T47D (cell line): ENCODE measurements at regions not wholly inside any gene's neighbourhood (a gene's known extent, or its start where the extent isn't known, plus 50 kb on each side); places are given as distances from the start of the nearest gene placed in this dataset.

Experiments used
- DNase-seq, 2 experiments: peaks; one replicate each; pipeline versions ENCODE4 v3.0.0 to v3.0.0-alpha.2; 2011 to 2012; ENCODE audit warnings: low read depth in 1 of 2, low spot score in 1 of 2
- JUND ChIP-seq: IDR thresholded peaks from 2 replicates; pipeline ENCODE4 v1.6.1; 2012; ENCODE audit warnings: low read depth
- in situ Hi-C: cut with HindIII; loops from 2 replicates; pipeline ENCODE4 v1.10.0; 2016; ENCODE audit warnings: low sequenced_read_pairs, low pct_unique_long_range_greater_than_20kb

- no peak for DNase-seq
- in situ Hi-C loops, result no loop called here
- TF ChIP-seq JUND, result no peak
Measured at GRCh38 chr10:83607959-83608745, 531.2 kb upstream of the GHITM start.

GRCh38 chr10:83612050-83612449 lies 527.3 kb upstream of the GHITM start:
- no peak for DNase-seq
- in situ Hi-C loops, result no loop called here
- TF ChIP-seq JUND, result no peak

GRCh38 chr10:83612746-83613145 lies 526.6 kb upstream of the GHITM start:
- in situ Hi-C loops, result no loop called here
- TF ChIP-seq JUND, result no peak
- no peak for DNase-seq

GRCh38 chr10:83617172-83617571 lies 522.1 kb upstream of the GHITM start:
- in situ Hi-C loops, result no loop called here
- no peak for TF ChIP-seq JUND
- no peak for DNase-seq

- TF ChIP-seq JUND, result no peak
- in situ Hi-C loops, result no loop called here
- DNase-seq, result no peak
Measured at GRCh38 chr10:83617692-83618545, 521.4 kb upstream of the GHITM start.

GRCh38 chr10:83625831-83626360 lies 513.4 kb upstream of the GHITM start:
- no peak for TF ChIP-seq JUND
- in situ Hi-C loops, result no loop called here
- no peak for DNase-seq

GRCh38 chr10:83632701-83633100 lies 506.6 kb upstream of the GHITM start:
- in situ Hi-C loops, result no loop called here
- no peak for TF ChIP-seq JUND
- no peak for DNase-seq

GRCh38 chr10:83633547-83633946 lies 505.8 kb upstream of the GHITM start:
- in situ Hi-C loops, result no loop called here
- no peak for TF ChIP-seq JUND
- DNase-seq, result no peak

GRCh38 chr10:83636826-83637225 lies 502.5 kb upstream of the GHITM start:
- in situ Hi-C loops, result no loop called here
- TF ChIP-seq JUND, result no peak
- DNase-seq, result no peak

- no peak for DNase-seq
- in situ Hi-C loops, result no loop called here
- no peak for TF ChIP-seq JUND
Measured at GRCh38 chr10:83647526-83647925, 491.8 kb upstream of the GHITM start.

GRCh38 chr10:83648201-83648600 lies 491.1 kb upstream of the GHITM start:
- no peak for TF ChIP-seq JUND
- no peak for DNase-seq

GRCh38 chr10:83649471-83649870 lies 489.8 kb upstream of the GHITM start:
- DNase-seq, result no peak
- in situ Hi-C loops, result no loop called here
- no peak for TF ChIP-seq JUND

More at GRCh38 chr10:83648201-83648600, 491.1 kb upstream of the GHITM start:
- in situ Hi-C loops, result no loop called here

- in situ Hi-C loops, result no loop called here
- DNase-seq, result no peak
- TF ChIP-seq JUND, result no peak
Measured at GRCh38 chr10:83654689-83655088, 484.6 kb upstream of the GHITM start.
